ENCODE measurements at regions not wholly inside any gene's neighbourhood (a gene's known extent, or its start where the extent isn't known, plus 50 kb on each side); places are given as distances from the start of the nearest gene placed in this dataset.

DNA sequence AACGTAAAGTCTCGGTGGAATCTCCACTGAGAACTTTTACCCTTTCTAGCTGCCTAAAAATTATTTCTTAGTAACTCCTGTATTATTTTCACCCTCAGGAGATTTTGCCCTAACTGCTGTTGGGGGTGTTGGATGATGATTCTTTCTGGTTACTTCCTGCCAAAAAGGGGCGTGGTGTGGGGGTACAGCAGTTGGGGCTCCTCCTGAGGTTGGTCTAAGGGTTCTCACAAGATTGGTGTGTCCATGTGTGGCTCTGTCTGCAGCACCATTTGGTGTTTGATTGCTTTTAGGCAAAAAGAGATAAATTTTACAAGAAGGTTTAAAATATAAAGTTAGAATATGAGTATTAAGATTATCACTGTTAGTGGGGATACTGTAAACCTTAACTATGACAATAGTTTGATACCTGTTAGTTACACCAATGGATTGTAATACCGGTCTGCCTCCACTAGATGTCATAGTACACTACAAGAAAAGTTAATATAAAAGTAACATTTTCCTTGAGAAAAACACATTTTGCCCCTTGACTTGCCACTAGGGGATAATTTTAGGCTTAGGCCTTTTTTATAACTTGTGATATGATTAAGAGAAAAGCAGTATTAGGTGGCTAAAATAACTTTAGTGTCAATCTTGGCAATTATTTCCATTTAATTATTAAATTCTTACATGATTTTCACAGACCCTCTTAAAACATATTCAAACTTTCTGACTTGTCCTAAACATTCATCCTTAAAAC, 928.7 kb downstream of the IPMK start:
- TF ChIP-seq CTCF (IDR thresholded peaks at IDR 0.05) (peak; percentile 56 to 78 (median 70)), POLR2A (IDR thresholded peaks at IDR 0.05) (no peak)
